ENCODE measurements at regions not wholly inside any gene's neighbourhood (a gene's known extent, or its start where the extent isn't known, plus 50 kb on each side); places are given as distances from the start of the nearest gene placed in this dataset.

- H3K27ac ChIP-seq (ENCODE audit: low read depth, low read length), result no peak overlapping the region
- H3K36me3 ChIP-seq (ENCODE audit: control insufficient read depth, insufficient read depth, low read length), result no peaks in the 10 kb centered on the region
- no peak overlapping the region for H3K9ac ChIP-seq (ENCODE audit: low read depth, low read length)
- H3K4me3 ChIP-seq (ENCODE audit: low read depth, low read length), result no peak overlapping the region
- no peaks in the 10 kb centered on the region for H3K27me3 ChIP-seq (ENCODE audit: control insufficient read depth, insufficient read depth, low read length)
- no peaks in the 10 kb centered on the region for H3K9me3 ChIP-seq (ENCODE audit: control insufficient read depth, insufficient read depth, low read length)
- H3K4me1 ChIP-seq (ENCODE audit: control insufficient read depth, insufficient read depth, low read length), result no peaks in the 10 kb centered on the region
Observed at GRCh38 chr10:27436710-27437109, 67.4 kb upstream of the RAB18 start.

GRCh38 chr10:27433976-27434375 lies 70.1 kb upstream of the RAB18 start:
- no peak overlapping the region for H3K4me3 ChIP-seq (ENCODE audit: low read depth, low read length)
- H3K27ac ChIP-seq (ENCODE audit: low read depth, low read length), result no peak overlapping the region
- no peak overlapping the region for H3K9ac ChIP-seq (ENCODE audit: low read depth, low read length)
- no peaks in the 10 kb centered on the region for H3K9me3 ChIP-seq (ENCODE audit: control insufficient read depth, insufficient read depth, low read length)
- no peaks in the 10 kb centered on the region for H3K36me3 ChIP-seq (ENCODE audit: control insufficient read depth, insufficient read depth, low read length)
- H3K4me1 ChIP-seq (ENCODE audit: control insufficient read depth, insufficient read depth, low read length), result no peaks in the 10 kb centered on the region
- H3K27me3 ChIP-seq (ENCODE audit: control insufficient read depth, insufficient read depth, low read length), result no peaks in the 10 kb centered on the region

GRCh38 chr10:27426948-27427467 lies 77.1 kb upstream of the RAB18 start:
- Histone ChIP-seq H3K4me3 (ENCODE audit: low read depth, low read length) (no peak overlapping the region), H3K27ac (ENCODE audit: low read depth, low read length) (no peak overlapping the region), H3K4me1 (ENCODE audit: control insufficient read depth, insufficient read depth, low read length) (no peaks in the 10 kb centered on the region), H3K9me3 (ENCODE audit: control insufficient read depth, insufficient read depth, low read length) (no peaks in the 10 kb centered on the region; the same call in 1 of the 2 replicates), H3K27me3 (ENCODE audit: control insufficient read depth, insufficient read depth, low read length) (no peaks in the 10 kb centered on the region), H3K36me3 (ENCODE audit: control insufficient read depth, insufficient read depth, low read length) (no peaks in the 10 kb centered on the region), H3K9ac (ENCODE audit: low read depth, low read length) (no peak overlapping the region)

- no peak overlapping the region for H3K27ac ChIP-seq (ENCODE audit: low read depth, low read length)
- no peaks in the 10 kb centered on the region for H3K27me3 ChIP-seq (ENCODE audit: control insufficient read depth, insufficient read depth, low read length)
- no peaks in the 10 kb centered on the region for H3K36me3 ChIP-seq (ENCODE audit: control insufficient read depth, insufficient read depth, low read length)
- H3K4me3 ChIP-seq (ENCODE audit: low read depth, low read length), result no peak overlapping the region
- H3K4me1 ChIP-seq (ENCODE audit: control insufficient read depth, insufficient read depth, low read length), result no peaks in the 10 kb centered on the region
- H3K9me3 ChIP-seq (ENCODE audit: control insufficient read depth, insufficient read depth, low read length), result peaks cover 5% of the 10 kb centered on the region; the same call in 1 of the 2 replicates
- H3K9ac ChIP-seq (ENCODE audit: low read depth, low read length), result no peak overlapping the region
Observed at GRCh38 chr10:27413831-27414348, 90.2 kb upstream of the RAB18 start.

- Histone ChIP-seq H3K36me3 (ENCODE audit: control insufficient read depth, insufficient read depth, low read length) (no peaks in the 10 kb centered on the region), H3K4me3 (ENCODE audit: low read depth, low read length) (no peak overlapping the region), H3K9ac (ENCODE audit: low read depth, low read length) (no peak overlapping the region), H3K27me3 (ENCODE audit: control insufficient read depth, insufficient read depth, low read length) (no peaks in the 10 kb centered on the region), H3K9me3 (ENCODE audit: control insufficient read depth, insufficient read depth, low read length) (peaks cover 5% of the 10 kb centered on the region; the same call in 1 of the 2 replicates), H3K4me1 (ENCODE audit: control insufficient read depth, insufficient read depth, low read length) (no peaks in the 10 kb centered on the region), H3K27ac (ENCODE audit: low read depth, low read length) (no peak overlapping the region)
Observed at GRCh38 chr10:27413387-27413786, 90.7 kb upstream of the RAB18 start.

- Histone ChIP-seq H3K4me1 (ENCODE audit: control insufficient read depth, insufficient read depth, low read length) (no peaks in the 10 kb centered on the region), H3K27me3 (ENCODE audit: control insufficient read depth, insufficient read depth, low read length) (no peaks in the 10 kb centered on the region), H3K27ac (ENCODE audit: low read depth, low read length) (no peak overlapping the region), H3K4me3 (ENCODE audit: low read depth, low read length) (no peak overlapping the region), H3K9me3 (ENCODE audit: control insufficient read depth, insufficient read depth, low read length) (no peaks in the 10 kb centered on the region), H3K9ac (ENCODE audit: low read depth, low read length) (no peak overlapping the region), H3K36me3 (ENCODE audit: control insufficient read depth, insufficient read depth, low read length) (no peaks in the 10 kb centered on the region)
Observed at GRCh38 chr10:27410153-27410552, 94.0 kb upstream of the RAB18 start.

GRCh38 chr10:27407271-27407670 lies 96.8 kb upstream of the RAB18 start:
- Histone ChIP-seq H3K27ac (ENCODE audit: low read depth, low read length) (no peak overlapping the region), H3K4me3 (ENCODE audit: low read depth, low read length) (no peak overlapping the region), H3K4me1 (ENCODE audit: control insufficient read depth, insufficient read depth, low read length) (no peaks in the 10 kb centered on the region), H3K9me3 (ENCODE audit: control insufficient read depth, insufficient read depth, low read length) (no peaks in the 10 kb centered on the region), H3K27me3 (ENCODE audit: control insufficient read depth, insufficient read depth, low read length) (no peaks in the 10 kb centered on the region), H3K9ac (ENCODE audit: low read depth, low read length) (no peak overlapping the region), H3K36me3 (ENCODE audit: control insufficient read depth, insufficient read depth, low read length) (no peaks in the 10 kb centered on the region)

GRCh38 chr10:27399871-27400270 lies 104.2 kb upstream of the RAB18 start:
- H3K9ac ChIP-seq (ENCODE audit: low read depth, low read length), result no peak overlapping the region
- no peak overlapping the region for H3K4me3 ChIP-seq (ENCODE audit: low read depth, low read length)
- H3K9me3 ChIP-seq (ENCODE audit: control insufficient read depth, insufficient read depth, low read length), result no peaks in the 10 kb centered on the region
- no peaks in the 10 kb centered on the region for H3K36me3 ChIP-seq (ENCODE audit: control insufficient read depth, insufficient read depth, low read length)
- H3K27ac ChIP-seq (ENCODE audit: low read depth, low read length), result no peak overlapping the region
- no peaks in the 10 kb centered on the region for H3K4me1 ChIP-seq (ENCODE audit: control insufficient read depth, insufficient read depth, low read length)
- H3K27me3 ChIP-seq (ENCODE audit: control insufficient read depth, insufficient read depth, low read length), result no peaks in the 10 kb centered on the region

- H3K27me3 ChIP-seq (ENCODE audit: control insufficient read depth, insufficient read depth, low read length), result no peaks in the 10 kb centered on the region
- H3K36me3 ChIP-seq (ENCODE audit: control insufficient read depth, insufficient read depth, low read length), result no peaks in the 10 kb centered on the region
- H3K4me1 ChIP-seq (ENCODE audit: control insufficient read depth, insufficient read depth, low read length), result peaks cover 10% of the 10 kb centered on the region; the same call in 1 of the 2 replicates
- no peaks in the 10 kb centered on the region; the same call in 1 of the 2 replicates for H3K9me3 ChIP-seq (ENCODE audit: control insufficient read depth, insufficient read depth, low read length)
- no peak overlapping the region for H3K4me3 ChIP-seq (ENCODE audit: low read depth, low read length)
- H3K27ac ChIP-seq (ENCODE audit: low read depth, low read length), result no peak overlapping the region
- H3K9ac ChIP-seq (ENCODE audit: low read depth, low read length), result no peak overlapping the region
Observed at GRCh38 chr10:27393961-27394360, 110.1 kb upstream of the RAB18 start.

- Histone ChIP-seq H3K36me3 (ENCODE audit: control insufficient read depth, insufficient read depth, low read length) (no peaks in the 10 kb centered on the region), H3K27me3 (ENCODE audit: control insufficient read depth, insufficient read depth, low read length) (no peaks in the 10 kb centered on the region), H3K9me3 (ENCODE audit: control insufficient read depth, insufficient read depth, low read length) (no peaks in the 10 kb centered on the region; the same call in 1 of the 2 replicates), H3K9ac (ENCODE audit: low read depth, low read length) (no peak overlapping the region), H3K27ac (ENCODE audit: low read depth, low read length) (no peak overlapping the region), H3K4me3 (ENCODE audit: low read depth, low read length) (no peak overlapping the region), H3K4me1 (ENCODE audit: control insufficient read depth, insufficient read depth, low read length) (peaks cover 10% of the 10 kb centered on the region; the same call in 1 of the 2 replicates)
Observed at GRCh38 chr10:27392606-27393005, 111.5 kb upstream of the RAB18 start.

- Histone ChIP-seq H3K9me3 (ENCODE audit: control insufficient read depth, insufficient read depth, low read length) (no peaks in the 10 kb centered on the region; the same call in 1 of the 2 replicates), H3K9ac (ENCODE audit: low read depth, low read length) (no peak overlapping the region), H3K4me3 (ENCODE audit: low read depth, low read length) (no peak overlapping the region), H3K4me1 (ENCODE audit: control insufficient read depth, insufficient read depth, low read length) (peaks cover 10% of the 10 kb centered on the region; the same call in 1 of the 2 replicates), H3K27me3 (ENCODE audit: control insufficient read depth, insufficient read depth, low read length) (no peaks in the 10 kb centered on the region), H3K36me3 (ENCODE audit: control insufficient read depth, insufficient read depth, low read length) (no peaks in the 10 kb centered on the region), H3K27ac (ENCODE audit: low read depth, low read length) (no peak overlapping the region)
Observed at GRCh38 chr10:27391916-27392315, 112.2 kb upstream of the RAB18 start.

Measured in HUES48 (cell line).